Sigmoid colon (tissue), 6 donors: ENCODE measurements at regions not wholly inside any gene's neighbourhood (a gene's known extent, or its start where the extent isn't known, plus 50 kb on each side); places are given as distances from the start of the nearest gene placed in this dataset.

Experiments used
- DNase-seq: peaks from one replicate; pipeline ENCODE4 v3.0.0-alpha.2; 2019
- H3K27ac ChIP-seq, 4 donors: fragments of 200-600 bp; sonication (generic); one replicate each; pipeline ENCODE4 v1.5.1; 2016 to 2019; ENCODE audit warnings: mild to moderate bottlenecking in 1 of 4
- H3K27me3 ChIP-seq, 3 donors: fragments of 200-600 bp; sonication (generic); one replicate each; pipeline ENCODE4 v1.5.1; 2019; ENCODE audit warnings: mild to moderate bottlenecking in 1 of 3
- H3K36me3 ChIP-seq, 4 donors: fragments of 200-600 bp; sonication (generic); one replicate each; pipeline ENCODE4 v1.5.1; 2016 to 2019
- H3K4me1 ChIP-seq, 4 donors: fragments of 200-600 bp; sonication (generic); one replicate each; pipeline ENCODE4 v1.5.1; 2017 to 2019
- H3K4me3 ChIP-seq, 4 donors: fragments of 200-600 bp; sonication (generic); one replicate each; pipeline ENCODE4 v1.5.1; 2017 to 2019; ENCODE audit warnings: mild to moderate bottlenecking in 2 of 4, moderate library complexity in 1 of 4
- H3K9me3 ChIP-seq, 4 donors: fragments of 200-600 bp in 3 of 4; sonication (generic) in 3 of 4; one replicate each; pipeline versions ENCODE4 v1.5.1 to v1.6.1; 2013 to 2019
- CTCF ChIP-seq, 4 experiments: fragments of 450-650 bp in 3 of 4; fragments of 200-600 bp in 1 of 4; IDR thresholded peaks; one replicate each; pipeline ENCODE4 v1.5.1; 2016 to 2019; ENCODE audit warnings: antibody characterized with exemption in 4 of 4, mild to moderate bottlenecking in 3 of 4, moderate library complexity in 2 of 4
- EP300 ChIP-seq, 4 donors: sonication (generic); formaldehyde crosslinking; IDR thresholded peaks; one replicate each; pipeline ENCODE4 v1.6.1; 2017; ENCODE audit warnings: antibody characterized with exemption in 4 of 4
- POLR2A ChIP-seq, 2 donors: fragments of 450-650 bp; IDR thresholded peaks; one replicate each; pipeline ENCODE4 v1.6.1; 2016; ENCODE audit warnings: antibody characterized with exemption in 2 of 2, mild to moderate bottlenecking in 2 of 2, moderate library complexity in 2 of 2
- POLR2AphosphoS5 ChIP-seq, 4 donors: sonication (generic); formaldehyde crosslinking; IDR thresholded peaks; one replicate each; pipeline ENCODE4 v1.6.1; 2017; ENCODE audit warnings: antibody characterized with exemption in 4 of 4
- WGBS, 2 donors: extraction: QIAGEN DNeasy Blood & Tissue Kit; methylation state at CpG; one replicate each; pipeline ENCODE4 v1.1.7; 2013; 5-methylcytosine and 5-hydroxymethylcytosine counted together
- intact Hi-C: fragments of 100-400 bp; cut with DNase I; formaldehyde crosslinking; loops from one replicate; pipeline ENCODE4 v1.15.1; 2023
- donor health status: healthy with polysubstance abuse.
- donor health status: healthy.

DNA sequence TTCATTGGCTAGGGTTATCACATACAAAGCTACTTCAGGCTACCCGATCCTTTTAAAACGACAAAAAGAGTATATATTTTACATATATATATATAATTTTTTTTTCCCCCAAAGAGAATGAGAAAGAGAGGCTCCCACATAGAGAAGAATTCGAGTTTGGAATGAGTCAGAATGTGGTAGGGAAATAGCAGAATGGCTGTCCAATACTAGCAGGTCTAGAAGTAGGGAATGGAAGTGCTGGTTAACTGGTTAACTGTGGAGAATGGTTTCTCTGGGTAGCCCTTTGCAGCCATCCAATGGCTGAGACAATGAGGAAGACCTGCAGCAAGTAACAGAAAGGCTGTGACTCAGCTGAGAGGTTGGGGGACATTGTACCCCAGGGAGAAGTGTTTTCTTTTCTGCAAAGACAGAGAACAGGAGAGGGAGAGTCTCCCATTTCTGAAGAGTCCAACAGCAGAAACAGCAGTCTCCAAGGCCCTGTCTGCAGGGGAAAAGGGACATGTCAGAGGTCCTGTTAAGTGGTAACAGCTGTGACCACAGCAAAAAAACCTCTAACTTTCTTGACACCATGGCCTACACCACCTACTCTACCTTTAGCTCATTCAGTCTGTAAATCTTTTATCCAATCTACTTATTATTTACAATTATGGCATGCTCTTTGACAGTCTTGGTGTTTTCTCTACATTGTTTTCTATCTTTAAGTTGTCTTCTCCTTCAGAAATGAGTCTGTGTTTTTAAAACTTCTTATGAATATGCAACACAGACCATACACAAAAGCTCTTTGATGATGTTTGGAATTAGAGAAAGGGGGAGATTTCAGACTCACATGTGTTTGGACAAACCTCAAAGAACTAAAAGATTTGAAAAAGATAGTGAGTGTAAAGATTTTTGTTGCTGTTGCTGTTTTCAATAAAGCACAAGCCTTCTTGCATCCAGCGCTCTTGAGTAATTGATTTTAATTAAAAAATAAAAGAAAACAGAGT is 116.1 kb upstream of the SLC7A14 start:
- no peaks in the 10 kb centered on the region for H3K27me3 ChIP-seq
- no peaks in the 10 kb centered on the region for H3K9me3 ChIP-seq
- no peaks in the 10 kb centered on the region for H3K4me1 ChIP-seq
- no peak overlapping the region for H3K27ac ChIP-seq
- H3K4me3 ChIP-seq, result no peak overlapping the region
- intact Hi-C loops, result no loop called here
- 71 to 78% methylated on average over 4 of the region's 4 CpGs for WGBS, 2 donors
- TF ChIP-seq POLR2AphosphoS5 (IDR thresholded peaks at IDR 0.05), result no peak
- no peak for TF ChIP-seq CTCF (IDR thresholded peaks at IDR 0.05)
- TF ChIP-seq EP300 (IDR thresholded peaks at IDR 0.05), result no peak
- no peak for TF ChIP-seq POLR2A (IDR thresholded peaks at IDR 0.05)
- no peaks in the 10 kb centered on the region for H3K36me3 ChIP-seq
- DNase-seq, result no peak

- no peak overlapping the region for H3K27ac ChIP-seq
These were observed 114.2 kb upstream of the SLC7A14 start for GRCh38 chr3:170700054-170700404.

DNA sequence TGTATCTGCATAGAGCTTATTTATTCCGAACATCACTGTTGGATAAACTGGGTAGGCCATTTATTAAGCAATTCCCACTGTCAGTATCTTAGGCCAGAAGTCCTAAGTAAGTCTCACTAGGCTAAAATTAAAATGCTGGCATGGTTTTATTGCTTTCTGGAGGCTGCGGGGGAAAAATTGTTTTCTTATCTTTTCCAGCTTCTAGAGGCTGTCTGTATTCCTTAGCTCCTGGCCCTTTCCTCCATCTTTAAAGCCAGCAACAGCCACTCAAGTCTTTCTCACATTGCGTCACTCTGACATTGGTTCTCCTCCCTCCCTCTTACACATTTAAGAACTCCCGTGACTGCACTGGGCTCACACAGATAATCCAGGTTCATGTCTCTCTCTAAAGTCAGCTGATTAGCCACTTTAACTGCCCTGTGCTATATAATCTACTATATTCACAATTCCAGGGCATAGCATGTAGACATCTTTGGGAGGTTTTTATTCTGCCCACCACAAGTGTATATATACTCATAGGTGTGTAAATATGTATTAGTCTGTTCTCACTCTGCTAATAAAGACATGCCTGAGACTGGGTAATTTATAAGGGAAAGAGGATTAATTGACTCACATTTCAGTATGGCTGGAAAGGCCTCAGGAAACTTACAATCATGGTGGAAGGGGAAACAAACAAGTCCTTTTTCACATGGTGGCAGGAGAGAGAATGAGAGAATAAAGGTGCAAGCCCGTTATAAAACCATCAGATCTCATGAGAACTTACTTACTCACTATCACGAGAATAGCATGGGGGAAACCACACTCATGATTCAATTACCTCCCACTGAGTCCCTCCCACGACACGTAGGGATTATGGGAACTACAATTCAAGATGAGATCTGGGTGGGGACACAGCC is 113.5 kb upstream of the SLC7A14 start:
- peak overlapping the region in 1 of 4 donors; percentile 5 for H3K27ac ChIP-seq
- no peak for TF ChIP-seq POLR2A (IDR thresholded peaks at IDR 0.05)
- TF ChIP-seq POLR2AphosphoS5 (IDR thresholded peaks at IDR 0.05), result no peak
- TF ChIP-seq CTCF (IDR thresholded peaks at IDR 0.05), result no peak
- no peak for TF ChIP-seq EP300 (IDR thresholded peaks at IDR 0.05)
- intact Hi-C loops, result loop anchor here (10.0 kb wide), 1 partner anchor 285 kb away; the partner anchor contains the start of gene CLDN11

More at GRCh38 chr3:170700054-170700404, 114.2 kb upstream of the SLC7A14 start:
- TF ChIP-seq EP300 (IDR thresholded peaks at IDR 0.05) (no peak), CTCF (IDR thresholded peaks at IDR 0.05) (no peak), POLR2AphosphoS5 (IDR thresholded peaks at IDR 0.05) (no peak)
- WGBS, 2 donors, result 52 to 98% methylated on average over 1 of the region's 1 CpG
- Histone ChIP-seq H3K36me3 (no peaks in the 10 kb centered on the region), H3K27me3 (no peaks in the 10 kb centered on the region), H3K4me3 (no peak overlapping the region), H3K4me1 (no peaks in the 10 kb centered on the region), H3K9me3 (no peaks in the 10 kb centered on the region)
- intact Hi-C loops, result no loop called here
- DNase-seq, result no peak

DNA sequence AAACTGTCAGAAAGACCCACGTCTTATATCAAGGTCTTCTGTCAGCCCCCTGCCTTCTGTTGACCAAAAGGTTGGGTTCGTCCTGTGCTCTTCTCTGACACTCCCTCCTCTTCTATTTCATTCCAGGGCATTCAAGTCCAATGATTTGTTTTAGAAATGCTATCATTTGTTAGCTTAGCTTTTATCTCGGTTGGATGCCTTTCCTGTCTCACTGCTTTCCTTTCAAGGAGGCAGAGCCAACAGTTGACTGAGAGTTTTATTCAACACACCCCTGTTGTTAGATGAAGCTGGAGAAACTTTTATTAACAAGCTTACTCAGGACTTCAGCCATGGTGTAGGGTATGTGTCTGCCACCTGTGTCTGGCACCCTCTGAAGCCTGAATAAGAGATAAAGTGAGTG is 112.0 kb upstream of the SLC7A14 start:
- no peak for DNase-seq
- intact Hi-C loops, result loop anchor here (10.0 kb wide), 1 partner anchor 283 kb away; the partner anchor contains the start of gene CLDN11

More for the DNA sequence above, 113.5 kb upstream of the SLC7A14 start:
- Histone ChIP-seq H3K4me3 (no peak overlapping the region), H3K36me3 (no peaks in the 10 kb centered on the region), H3K4me1 (no peaks in the 10 kb centered on the region), H3K9me3 (no peaks in the 10 kb centered on the region), H3K27me3 (no peaks in the 10 kb centered on the region)
- WGBS, 2 donors, result 82 to 90% methylated on average over 8 of the region's 8 CpGs
- DNase-seq, result no peak

More for the DNA sequence above, 112.0 kb upstream of the SLC7A14 start:
- H3K9me3 ChIP-seq, result no peaks in the 10 kb centered on the region
- no peaks in the 10 kb centered on the region for H3K4me1 ChIP-seq
- 68 to 69% methylated on average over 3 of the region's 3 CpGs for WGBS, 2 donors
- H3K36me3 ChIP-seq, result no peaks in the 10 kb centered on the region
- no peak overlapping the region for H3K4me3 ChIP-seq
- TF ChIP-seq POLR2AphosphoS5 (IDR thresholded peaks at IDR 0.05) (no peak), POLR2A (IDR thresholded peaks at IDR 0.05) (no peak), CTCF (IDR thresholded peaks at IDR 0.05) (no peak), EP300 (IDR thresholded peaks at IDR 0.05) (no peak)
- no peak overlapping the region for H3K27ac ChIP-seq
- H3K27me3 ChIP-seq, result no peaks in the 10 kb centered on the region
